OCI-LY7 (cell line): ENCODE measurements at regions not wholly inside any gene's neighbourhood (a gene's known extent, or its start where the extent isn't known, plus 50 kb on each side); places are given as distances from the start of the nearest gene placed in this dataset.
"Not testable (repeated sequence)": the region's sequence is repeated elsewhere in the genome, so short reads cannot be mapped to it uniquely, and the experiment has no call there.

Experiments used
- BruUV-seq: library from RNA; stranded (reverse); fragments of 400-500 nt; replicated peaks from 2 replicates; lab custom pipeline; 2021; lab: Mats Ljungman, UMichigan
- CTCF ChIA-PET: fragments of 300-600 bp; sonication (Branson Sonifier 250); formaldehyde crosslinking; loops from one replicate; lab custom pipeline; 2022; ENCODE audit warnings: antibody characterized with exemption; ENCODE audit not compliant: unreplicated experiment; lab: Charles Lee
- POLR2A ChIA-PET: fragments of 300-600 bp; sonication (Branson Sonifier 250); formaldehyde crosslinking; loops from one replicate; lab custom pipeline; 2022; ENCODE audit warnings: antibody characterized with exemption; lab: Charles Lee
- DNase-seq: peaks from one replicate; pipeline ENCODE4 v3.0.0-alpha.2; 2015; ENCODE audit warnings: low spot score
- H2AFZ ChIP-seq: fragments of 200-600 bp; sonication (generic), shearing (Covaris generic); 2 replicates; pipeline ENCODE4 v1.6.1; 2014; ENCODE audit warnings: mild to moderate bottlenecking, antibody characterized with exemption, low read length, moderate library complexity
- H3K27ac ChIP-seq: fragments of 200-600 bp; sonication (generic); 2 replicates; pipeline ENCODE4 v1.5.1; 2014; ENCODE audit warnings: mixed run types, low read depth, mild to moderate bottlenecking, moderate library complexity, low read length, inconsistent platforms; ENCODE audit not compliant: poor library complexity, severe bottlenecking
- H3K36me3 ChIP-seq: fragments of 200-600 bp; sonication (generic); 2 replicates; pipeline ENCODE4 v1.6.1; 2014; ENCODE audit warnings: mild to moderate bottlenecking, antibody characterized with exemption, low read length, moderate library complexity, mixed read lengths; ENCODE audit not compliant: insufficient read depth
- H3K4me1 ChIP-seq: fragments of 200-600 bp; sonication (generic); 2 replicates; pipeline ENCODE4 v1.5.1; 2014; ENCODE audit warnings: mild to moderate bottlenecking, low read length; ENCODE audit not compliant: insufficient read depth, poor library complexity, severe bottlenecking
- H3K4me2 ChIP-seq: fragments of 200-600 bp; sonication (generic); 2 replicates; pipeline ENCODE4 v1.6.1; 2014; ENCODE audit warnings: mild to moderate bottlenecking, low read length
- H3K4me3 ChIP-seq: fragments of 200-600 bp; sonication (generic); 2 replicates; pipeline ENCODE4 v1.5.1; 2014; ENCODE audit warnings: mild to moderate bottlenecking, low read depth, low read length; ENCODE audit not compliant: poor library complexity, severe bottlenecking
- H3K79me2 ChIP-seq: fragments of 200-600 bp; sonication (generic); 2 replicates; pipeline ENCODE4 v1.6.1; 2016; ENCODE audit warnings: low read depth, mild to moderate bottlenecking, low read length, moderate library complexity, mixed read lengths; ENCODE audit not compliant: insufficient read depth
- H3K9me2 ChIP-seq: fragments of 200-600 bp; sonication (generic); 2 replicates; pipeline ENCODE4 v1.6.1; 2016; ENCODE audit warnings: mild to moderate bottlenecking, low read length, mixed read lengths; ENCODE audit not compliant: insufficient read depth
- H3K9me3 ChIP-seq: fragments of 200-600 bp; sonication (generic); 2 replicates; pipeline ENCODE4 v1.6.1; 2014; ENCODE audit warnings: mild to moderate bottlenecking, mixed run types, low read length, mixed read lengths
- H4K20me1 ChIP-seq: fragments of 200-600 bp; sonication (generic); 2 replicates; pipeline ENCODE4 v1.6.1; 2014; ENCODE audit warnings: mild to moderate bottlenecking, antibody characterized with exemption, low read length, moderate library complexity, mixed read lengths; ENCODE audit not compliant: insufficient read depth
- CTCF ChIP-seq: fragments of 200-600 bp; sonication (generic); conservative IDR thresholded peaks from 2 replicates; pipeline ENCODE4 v1.5.1; 2014; ENCODE audit warnings: mild to moderate bottlenecking, antibody characterized with exemption, low read length, moderate library complexity, mixed read lengths
- EZH2phosphoT487 ChIP-seq: fragments of 200-600 bp; sonication (generic); IDR thresholded peaks from 2 replicates; pipeline ENCODE4 v1.6.1; 2018; ENCODE audit warnings: low read depth, borderline replicate concordance, mild to moderate bottlenecking, mixed run types, antibody characterized with exemption, low read length, moderate library complexity, mixed read lengths
- intact Hi-C: fragments of 100-400 bp; cut with micrococcal nuclease; formaldehyde crosslinking; loops from one replicate; pipeline ENCODE4 v1.10.0; 2022; ENCODE audit not compliant: unreplicated experiment

GRCh38 chr2:8611246-8611645 is 70.6 kb upstream of the ID2 start:
- no peaks in the 10 kb centered on the region for H3K9me2 ChIP-seq
- DNase-seq: no peak
- no peak overlapping the region for H3K27ac ChIP-seq
- H3K36me3 ChIP-seq: no peaks in the 10 kb centered on the region; the same call in 1 of the 2 replicates
- H3K79me2 ChIP-seq: no peaks in the 10 kb centered on the region
- intact Hi-C loops: no loop called here
- no TSS peak for BruUV-seq
- no peak overlapping the region for H2AFZ ChIP-seq
- H3K4me3 ChIP-seq: no peak overlapping the region
- TF ChIP-seq CTCF: no peak
- no peak for TF ChIP-seq EZH2phosphoT487
- H4K20me1 ChIP-seq: no peaks in the 10 kb centered on the region
- no peak overlapping the region for H3K4me2 ChIP-seq
- H3K4me1 ChIP-seq: peaks cover 11% of the 10 kb centered on the region
- ChIA-PET CTCF (no interaction called here), POLR2A (interaction anchor here (1.6 kb wide), 1 partner anchor 23 kb away, joined by 3 read pairs; no protein-coding TSS in a partner anchor)
- H3K9me3 ChIP-seq: 0 out of 2 replicates have a peak, but pooled peaks cover 9% of the 10 kb centered on the region

GRCh38 chr2:8611700-8612099 is 70.2 kb upstream of the ID2 start:
- CTCF ChIA-PET: no interaction called here
- Histone ChIP-seq H3K4me3 (no peak overlapping the region), H2AFZ (no peak overlapping the region), H4K20me1 (no peaks in the 10 kb centered on the region), H3K79me2 (no peaks in the 10 kb centered on the region), H3K9me3 (0 out of 2 replicates have a peak, but pooled peaks cover 9% of the 10 kb centered on the region), H3K27ac (no peak overlapping the region), H3K9me2 (no peaks in the 10 kb centered on the region), H3K4me2 (no peak overlapping the region), H3K4me1 (peaks cover 7% of the 10 kb centered on the region), H3K36me3 (no peaks in the 10 kb centered on the region; the same call in 1 of the 2 replicates)
- TF ChIP-seq EZH2phosphoT487: no peak
- no TSS peak for BruUV-seq
- intact Hi-C loops: no loop called here
- DNase-seq: no peak
- POLR2A ChIA-PET: interaction anchor here (1.6 kb wide), 1 partner anchor 23 kb away, joined by 3 read pairs; no protein-coding TSS in a partner anchor

- Histone ChIP-seq H3K9me2 (no peaks in the 10 kb centered on the region), H3K4me3 (no peak overlapping the region), H3K36me3 (no peaks in the 10 kb centered on the region; the same call in 1 of the 2 replicates), H3K79me2 (no peaks in the 10 kb centered on the region), H3K9me3 (0 out of 2 replicates have a peak, but pooled peaks cover 9% of the 10 kb centered on the region), H4K20me1 (no peaks in the 10 kb centered on the region), H3K27ac (no peak overlapping the region), H3K4me2 (no peak overlapping the region), H2AFZ (no peak overlapping the region), H3K4me1 (peaks cover 7% of the 10 kb centered on the region)
- DNase-seq: no peak
- BruUV-seq: no TSS peak
- TF ChIP-seq EZH2phosphoT487: no peak
- ChIA-PET CTCF (no interaction called here), POLR2A (interaction anchor here (0.6 kb wide), 1 partner anchor 28 kb away, joined by 3 read pairs; no protein-coding TSS in a partner anchor)
- intact Hi-C loops: no loop called here
These were observed 69.1 kb upstream of the ID2 start for GRCh38 chr2:8612734-8613179.

GRCh38 chr2:8613207-8613999 is 68.5 kb upstream of the ID2 start:
- H3K27ac ChIP-seq, H2AFZ ChIP-seq, H3K4me3 ChIP-seq, H3K9me2 ChIP-seq, BruUV-seq, H3K4me1 ChIP-seq, intact Hi-C loops, H3K36me3 ChIP-seq, H4K20me1 ChIP-seq, H3K9me3 ChIP-seq, H3K79me2 ChIP-seq, H3K4me2 ChIP-seq, DNase-seq: not testable (repeated sequence)
- CTCF ChIA-PET: interaction anchor here (1.0 kb wide), 1 partner anchor 9 kb away, joined by 3 read pairs; no protein-coding TSS in a partner anchor
- POLR2A ChIA-PET: interaction anchor here (0.6 to 1.0 kb wide), 2 partner anchors 28 to 61 kb away, joined by 3 to 9 read pairs; no protein-coding TSS in a partner anchor
